Neural crest cell (in vitro differentiated cells): ENCODE measurements at regions not wholly inside any gene's neighbourhood (a gene's known extent, or its start where the extent isn't known, plus 50 kb on each side); places are given as distances from the start of the nearest gene placed in this dataset.

Source experiments
- DNase-seq: peaks from one replicate; pipeline ENCODE4 v3.0.0; 2021; ENCODE audit warnings: low read depth, mixed read lengths, low spot score
- H3K27ac Mint-ChIP-seq: one replicate; pipeline ENCODE4 v1.8.0; 2021; ENCODE audit warnings: mild to moderate bottlenecking, mixed read lengths; ENCODE audit not compliant: unreplicated experiment
- H3K27me3 Mint-ChIP-seq: 2 replicates; pipeline ENCODE4 v1.8.0; 2021; ENCODE audit warnings: low read depth, mild to moderate bottlenecking, mixed read lengths
- H3K36me3 Mint-ChIP-seq: 2 replicates; pipeline ENCODE4 v1.8.0; 2021; ENCODE audit warnings: low read depth, mild to moderate bottlenecking, mixed read lengths
- H3K4me1 Mint-ChIP-seq: 2 replicates; pipeline ENCODE4 v1.8.0; 2021; ENCODE audit warnings: mixed read lengths
- H3K4me3 Mint-ChIP-seq: one replicate; pipeline ENCODE4 v1.8.0; 2021; ENCODE audit warnings: mild to moderate bottlenecking, mixed read lengths
- H3K9me3 Mint-ChIP-seq: 2 replicates; pipeline ENCODE4 v1.8.0; 2021; ENCODE audit warnings: mixed read lengths
- CTCF ChIP-seq: fragments of 200-600 bp; sonication (generic); conservative IDR thresholded peaks from 2 replicates; pipeline ENCODE4 v1.5.0; 2021; ENCODE audit warnings: antibody characterized with exemption, mild to moderate bottlenecking

GRCh38 chr4:187849556-187850225, 145.9 kb upstream of the ZFP42 start:
- Mint-ChIP-seq H3K4me1 (no peaks in the 10 kb centered on the region), H3K4me3 (no peak overlapping the region)
- no peak for DNase-seq

DNA sequence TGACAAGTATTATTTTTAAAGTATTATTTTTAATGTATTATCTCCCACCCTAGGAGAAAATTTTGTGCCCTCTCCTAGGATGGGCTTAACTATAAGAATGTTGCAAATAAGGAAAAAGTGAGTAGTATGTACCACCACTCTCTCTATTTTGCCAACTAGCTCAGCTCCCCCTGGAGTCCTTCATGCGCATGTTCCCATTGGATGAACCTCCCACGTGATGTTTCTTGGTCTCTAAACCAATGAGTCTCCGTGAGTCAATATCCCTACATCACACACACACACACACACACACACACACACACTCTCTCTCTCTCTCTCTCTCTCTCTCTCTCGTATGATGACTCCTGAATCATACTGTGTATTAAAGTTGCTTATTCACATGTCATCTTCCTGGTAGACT, 129.7 kb upstream of the ZFP42 start:
- H3K36me3 Mint-ChIP-seq = no peaks in the 10 kb centered on the region
- no peak overlapping the region for H3K4me3 Mint-ChIP-seq
- no peaks in the 10 kb centered on the region for H3K27me3 Mint-ChIP-seq
- no peaks in the 10 kb centered on the region for H3K4me1 Mint-ChIP-seq
- H3K27ac Mint-ChIP-seq = no peak overlapping the region
- DNase-seq = no peak
- H3K9me3 Mint-ChIP-seq = no peaks in the 10 kb centered on the region
- no peak for TF ChIP-seq CTCF

More at GRCh38 chr4:187849556-187850225, 145.9 kb upstream of the ZFP42 start:
- Mint-ChIP-seq H3K27ac (no peak overlapping the region), H3K36me3 (no peaks in the 10 kb centered on the region), H3K9me3 (peaks cover 6% of the 10 kb centered on the region), H3K27me3 (no peaks in the 10 kb centered on the region)
- no peak for TF ChIP-seq CTCF

- DNase-seq = no peak
- no peaks in the 10 kb centered on the region for H3K27me3 Mint-ChIP-seq
- H3K4me1 Mint-ChIP-seq = no peaks in the 10 kb centered on the region
- H3K4me3 Mint-ChIP-seq = no peak overlapping the region
- H3K9me3 Mint-ChIP-seq = peaks cover 8% of the 10 kb centered on the region
- no peak overlapping the region for H3K27ac Mint-ChIP-seq
- no peaks in the 10 kb centered on the region for H3K36me3 Mint-ChIP-seq
- no peak for TF ChIP-seq CTCF
Observed at GRCh38 chr4:187883049-187883448, 112.5 kb upstream of the ZFP42 start.

- Mint-ChIP-seq H3K27me3 (no peaks in the 10 kb centered on the region), H3K4me3 (no peak overlapping the region), H3K27ac (no peak overlapping the region), H3K4me1 (no peaks in the 10 kb centered on the region), H3K9me3 (peaks cover 8% of the 10 kb centered on the region), H3K36me3 (no peaks in the 10 kb centered on the region)
- DNase-seq = no peak
- TF ChIP-seq CTCF = no peak
Observed at GRCh38 chr4:187883836-187884475, 111.6 kb upstream of the ZFP42 start.

DNA sequence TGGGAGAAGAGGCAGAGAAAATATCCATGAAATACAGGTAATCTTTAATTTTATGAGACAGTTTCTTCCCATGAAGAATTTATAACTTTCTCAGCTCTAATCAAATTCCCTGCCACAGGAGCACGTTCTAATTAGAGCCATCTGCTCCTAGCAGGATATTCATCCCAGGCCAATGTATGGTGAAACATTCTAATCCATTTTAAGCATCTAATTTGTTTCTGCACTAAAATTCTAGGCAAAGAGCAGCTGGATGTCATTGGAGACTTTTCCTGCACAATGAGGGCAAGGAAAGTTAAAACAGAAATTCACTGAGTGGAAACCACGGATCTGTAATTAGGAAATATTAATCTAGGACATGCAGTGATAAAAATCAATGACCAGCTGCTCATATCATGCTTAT, 107.7 kb upstream of the ZFP42 start:
- Mint-ChIP-seq H3K27ac (no peak overlapping the region), H3K36me3 (no peaks in the 10 kb centered on the region), H3K27me3 (no peaks in the 10 kb centered on the region), H3K9me3 (peaks cover 8% of the 10 kb centered on the region), H3K4me3 (no peak overlapping the region), H3K4me1 (no peaks in the 10 kb centered on the region)
- DNase-seq = no peak
- TF ChIP-seq CTCF = no peak
